Kidney tubule cell (primary cell): ENCODE measurements at regions not wholly inside any gene's neighbourhood (a gene's known extent, or its start where the extent isn't known, plus 50 kb on each side); places are given as distances from the start of the nearest gene placed in this dataset.
"Not testable (repeated sequence)": the region's sequence is repeated elsewhere in the genome, so short reads cannot be mapped to it uniquely, and the experiment has no call there.

Experiments used
- DNase-seq: peaks from one replicate; pipeline ENCODE4 v3.0.0-alpha.2; 2018; ENCODE audit warnings: low spot score

DNA sequence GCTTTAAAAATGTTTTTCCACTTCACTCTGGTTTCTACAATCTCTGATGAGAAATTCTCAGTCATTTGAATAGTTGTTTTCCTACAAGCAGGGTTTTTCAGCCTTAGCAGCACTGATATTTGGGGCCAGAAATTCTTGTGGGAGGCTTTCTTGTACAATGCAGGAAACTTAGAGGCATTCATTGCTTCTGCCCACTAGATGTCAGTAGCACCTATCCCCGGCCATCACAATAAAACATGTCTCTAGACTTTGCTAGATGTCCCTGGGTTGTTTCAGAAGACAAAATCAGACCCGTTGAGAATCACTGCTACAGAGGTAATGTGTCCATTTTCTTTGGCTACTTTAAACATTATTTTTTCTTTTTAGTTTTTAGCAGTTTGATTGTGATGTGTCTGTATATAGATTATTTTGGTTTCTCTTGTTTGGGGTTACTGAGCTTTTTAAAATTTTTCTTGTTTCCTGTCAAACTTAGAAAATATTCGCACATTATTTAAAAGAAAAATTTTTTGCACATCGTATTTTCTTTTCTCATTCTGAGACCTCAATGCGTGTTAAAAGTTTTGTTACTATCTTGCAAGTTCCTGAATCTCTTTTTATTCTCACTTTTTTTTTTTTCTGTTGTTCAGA, 60.8 kb upstream of the CCDC179 start:
- peak; percentile 58 for DNase-seq

DNA sequence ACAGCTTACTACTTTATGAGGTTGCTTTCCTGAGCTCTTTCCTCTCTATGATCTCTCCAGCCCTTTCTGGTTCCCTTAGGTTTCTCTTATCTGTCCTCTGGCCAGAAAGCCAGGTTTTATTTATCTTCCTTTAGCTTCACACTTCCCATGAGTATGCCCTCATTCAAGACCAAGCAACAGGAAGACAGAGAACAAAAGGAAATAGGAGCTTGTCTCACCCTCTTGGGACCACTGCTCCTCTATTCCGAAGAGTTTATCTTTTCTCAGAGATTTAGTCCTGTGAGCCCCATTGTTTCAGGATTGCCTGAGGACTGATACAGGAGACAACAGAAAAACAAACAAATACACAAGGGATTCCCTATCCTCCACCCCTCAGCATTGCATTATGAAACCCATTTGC, 62.4 kb upstream of the CCDC179 start:
- DNase-seq: no peak

DNA sequence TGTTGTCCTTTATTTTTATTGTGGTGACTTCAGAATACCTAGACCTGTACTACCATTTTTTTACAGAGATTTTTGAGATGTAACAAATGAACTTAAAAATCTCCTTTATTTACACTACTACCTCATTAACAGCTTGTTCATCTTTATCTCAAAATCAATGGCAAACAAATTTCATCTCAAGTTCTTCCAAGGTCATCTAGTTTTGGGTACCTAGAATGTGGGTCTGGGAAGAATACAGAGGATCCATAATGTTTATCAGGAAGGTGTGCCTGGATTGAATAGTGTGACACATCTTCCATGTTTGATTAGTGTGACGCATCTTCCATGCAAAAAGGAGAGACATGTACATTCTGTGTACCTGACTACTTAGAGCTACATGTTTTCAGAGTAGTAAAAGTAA, 63.3 kb upstream of the CCDC179 start:
- DNase-seq: no peak

GRCh38 chr11:22926341-22926740, 66.1 kb upstream of the CCDC179 start:
- DNase-seq: no peak

- no peak for DNase-seq
These were observed 67.5 kb upstream of the CCDC179 start for GRCh38 chr11:22927793-22928192.

- no peak for DNase-seq
These were observed 68.1 kb upstream of the CCDC179 start for GRCh38 chr11:22928207-22928917.

GRCh38 chr11:22930816-22931594, 70.7 kb upstream of the CCDC179 start:
- DNase-seq: no peak

GRCh38 chr11:22938691-22939090, 78.4 kb upstream of the CCDC179 start:
- no peak for DNase-seq

DNA sequence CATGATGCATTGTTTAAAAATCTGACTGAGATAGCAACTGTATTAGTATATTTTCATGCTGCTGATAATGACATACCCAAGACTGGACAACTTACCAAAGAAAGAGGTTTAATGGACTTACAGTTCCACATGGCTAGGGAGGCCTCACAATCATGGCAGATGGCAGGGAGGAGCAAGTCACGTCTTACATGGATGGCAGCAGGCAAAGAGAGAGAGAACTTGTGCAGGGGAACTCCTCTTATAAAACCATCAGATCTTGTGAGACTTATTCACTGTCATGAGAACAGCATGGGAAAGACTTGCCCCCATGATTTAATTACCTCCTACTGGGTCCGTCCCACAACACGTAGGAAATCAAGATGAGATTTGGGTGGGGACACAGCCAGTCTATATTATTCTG, 81.3 kb upstream of the CCDC179 start:
- not testable (repeated sequence) for DNase-seq

DNA sequence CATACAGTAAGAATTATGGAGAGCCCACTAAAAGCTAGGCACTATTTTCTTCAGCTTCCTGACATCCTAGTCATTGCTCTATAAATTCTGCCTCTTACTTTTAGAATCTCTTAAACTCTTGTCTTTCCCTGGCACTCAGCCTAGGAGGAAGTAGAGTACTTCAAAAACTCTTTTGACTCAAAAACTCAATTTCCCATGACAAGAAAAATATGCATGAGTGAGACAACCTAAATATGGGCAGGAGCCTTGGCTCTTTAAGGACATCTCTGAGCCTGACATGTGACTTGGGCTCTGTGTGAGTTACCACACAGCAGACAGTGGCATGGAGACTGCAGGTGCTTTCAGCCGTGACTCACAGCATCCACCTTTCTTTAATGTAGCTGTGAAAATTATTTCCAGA, 97.5 kb upstream of the CCDC179 start:
- DNase-seq: peak; percentile 23

- no peak for DNase-seq
These were observed 114.0 kb upstream of the CCDC179 start for GRCh38 chr11:22974251-22974650.

- peak; percentile 76 for DNase-seq
These were observed 115.9 kb upstream of the CCDC179 start for GRCh38 chr11:22976146-22976545.

GRCh38 chr11:22982903-22983302, 122.6 kb upstream of the CCDC179 start:
- no peak for DNase-seq

DNA sequence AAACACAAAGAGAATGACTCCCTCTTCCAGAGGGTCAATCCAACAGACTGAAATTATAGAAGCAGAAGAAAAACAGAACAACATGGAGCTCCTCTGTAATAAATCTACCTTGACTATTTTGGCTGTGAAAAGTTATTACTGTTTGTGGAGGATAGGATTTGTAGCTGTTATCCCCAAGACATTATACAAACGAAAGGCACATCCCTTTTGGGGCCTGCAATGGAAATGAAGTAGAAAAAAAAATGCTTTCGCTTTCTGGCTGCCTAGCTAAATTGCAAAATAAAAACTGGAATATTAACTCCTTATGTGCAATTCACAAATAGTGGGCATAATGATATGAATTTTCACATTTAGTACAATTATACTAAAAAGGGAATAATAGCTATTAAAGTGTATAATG, 123.8 kb upstream of the CCDC179 start:
- DNase-seq: no peak

DNA sequence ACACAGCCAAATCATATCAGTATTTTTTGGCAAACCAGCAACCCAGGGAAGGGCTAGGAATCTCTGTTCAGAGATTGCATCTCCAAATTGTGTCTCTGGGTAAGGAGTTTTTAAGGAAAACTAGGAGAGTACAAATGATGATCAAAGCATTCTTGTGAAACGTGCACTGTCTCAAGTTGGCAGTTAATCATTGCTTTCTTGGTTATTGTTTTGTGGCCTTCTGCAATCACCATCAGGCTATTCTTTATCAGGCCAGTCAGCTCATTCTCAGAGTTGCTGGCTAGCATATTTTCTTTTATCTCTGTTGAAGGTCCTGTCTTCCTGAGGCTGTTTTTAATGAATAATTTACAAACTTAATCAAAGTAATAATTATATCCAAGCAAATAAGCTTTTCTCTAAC, 129.1 kb upstream of the CCDC179 start:
- no peak for DNase-seq

DNA sequence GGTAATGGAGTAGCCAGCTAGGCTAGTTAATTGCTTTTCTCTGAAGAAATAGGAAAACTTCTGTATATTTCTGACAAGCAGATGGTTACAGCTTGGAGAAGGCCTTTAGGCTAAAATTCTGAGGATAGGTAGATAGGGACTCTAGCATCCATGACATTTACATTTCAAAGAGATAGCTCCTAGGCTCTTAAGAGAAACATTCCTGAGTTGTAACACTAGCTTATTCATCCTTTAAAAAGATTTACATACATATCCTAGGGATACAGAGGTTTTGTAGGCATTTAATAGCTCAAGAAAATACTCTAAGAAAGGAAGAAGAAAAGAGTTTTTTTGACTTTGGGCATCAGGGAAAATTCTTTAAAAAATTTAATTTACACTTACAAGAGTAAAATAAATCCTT, 130.9 kb upstream of the CCDC179 start:
- no peak for DNase-seq

DNA sequence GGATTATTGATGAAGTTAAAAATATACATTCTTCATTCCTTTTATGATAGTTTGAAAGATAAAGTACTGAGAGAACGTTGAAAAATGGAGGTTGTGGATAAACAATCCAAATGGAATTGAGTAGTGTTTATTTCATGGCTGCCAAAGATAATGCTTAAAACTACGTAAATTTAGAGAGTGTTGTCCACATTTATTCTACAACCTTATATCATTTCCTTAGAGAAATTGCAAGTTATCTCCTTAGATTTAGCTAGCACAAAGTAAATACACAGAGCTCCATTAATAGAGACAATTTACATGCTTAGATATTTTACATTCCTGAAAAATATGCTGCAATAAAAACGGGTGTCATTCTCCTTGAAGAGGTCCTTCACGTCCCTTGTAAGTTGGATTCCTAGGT, 146.5 kb upstream of the CCDC179 start:
- DNase-seq: no peak

- DNase-seq: peak; percentile 4
These were observed 150.6 kb upstream of the CCDC179 start for GRCh38 chr11:23010790-23011335.

DNA sequence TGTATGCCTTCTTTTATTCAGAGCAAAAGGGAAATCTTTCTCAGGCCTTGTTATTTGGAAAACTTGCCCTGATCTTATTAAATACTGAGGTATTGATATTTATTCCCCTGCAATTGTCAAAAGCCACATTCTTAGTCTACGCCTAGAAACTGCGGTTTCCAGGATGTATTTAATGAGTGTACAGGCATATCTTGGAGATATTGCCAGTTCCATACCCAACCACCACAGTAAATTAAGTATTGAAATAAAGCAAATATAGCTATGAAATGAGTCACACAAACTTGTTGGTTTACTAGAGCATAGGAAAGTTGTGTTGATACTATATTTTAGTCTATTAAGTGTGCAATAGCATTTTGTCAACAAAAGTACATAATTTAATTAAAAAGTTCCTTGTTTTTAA, 152.7 kb upstream of the CCDC179 start:
- DNase-seq: no peak

- DNase-seq: no peak
These were observed 153.2 kb upstream of the CCDC179 start for GRCh38 chr11:23013509-23013908.

DNA sequence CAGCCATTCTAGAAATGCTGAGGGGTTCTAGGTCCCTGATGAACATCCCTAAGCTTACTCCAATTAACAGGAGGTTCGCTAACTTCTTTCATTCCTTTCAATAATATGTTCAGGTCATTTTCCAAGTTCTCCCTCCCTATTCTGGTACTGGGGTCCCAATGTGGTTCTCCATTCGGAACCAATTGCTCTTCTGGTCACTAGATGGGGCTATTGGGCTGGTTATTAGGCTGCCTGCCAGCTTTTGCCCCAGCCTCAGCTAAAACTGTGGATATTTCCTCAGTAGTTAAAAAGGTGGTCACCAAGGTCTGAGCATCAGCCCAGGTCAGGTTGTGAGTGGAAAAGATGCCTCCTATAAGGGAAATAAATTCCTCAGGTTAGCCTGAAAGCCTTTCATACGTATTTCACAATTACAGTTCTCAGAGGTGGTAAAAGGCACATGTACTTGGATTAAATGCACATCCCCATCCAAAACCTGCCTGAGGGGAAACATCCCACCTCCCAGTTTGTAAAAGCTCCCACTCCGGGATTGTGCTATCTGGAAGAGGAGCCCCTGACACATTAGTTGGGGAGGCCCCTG, 161.1 kb upstream of the CCDC179 start:
- peak; percentile 33 for DNase-seq

GRCh38 chr11:23022854-23023253, 162.6 kb upstream of the CCDC179 start:
- no peak for DNase-seq

GRCh38 chr11:23023319-23023718, 163.0 kb upstream of the CCDC179 start:
- DNase-seq: no peak
